GM12801 (cell line): ENCODE measurements at regions not wholly inside any gene's neighbourhood (a gene's known extent, or its start where the extent isn't known, plus 50 kb on each side); places are given as distances from the start of the nearest gene placed in this dataset.

Experiments used
- TF ChIP-seq, protein P1 (sequence below): IDR thresholded peaks from one replicate; pipeline ENCODE4 v1.5.1; 2011; ENCODE audit warnings: control low read depth; ENCODE audit not compliant: insufficient read length; ENCODE audit errors: extremely low read depth

DNA sequence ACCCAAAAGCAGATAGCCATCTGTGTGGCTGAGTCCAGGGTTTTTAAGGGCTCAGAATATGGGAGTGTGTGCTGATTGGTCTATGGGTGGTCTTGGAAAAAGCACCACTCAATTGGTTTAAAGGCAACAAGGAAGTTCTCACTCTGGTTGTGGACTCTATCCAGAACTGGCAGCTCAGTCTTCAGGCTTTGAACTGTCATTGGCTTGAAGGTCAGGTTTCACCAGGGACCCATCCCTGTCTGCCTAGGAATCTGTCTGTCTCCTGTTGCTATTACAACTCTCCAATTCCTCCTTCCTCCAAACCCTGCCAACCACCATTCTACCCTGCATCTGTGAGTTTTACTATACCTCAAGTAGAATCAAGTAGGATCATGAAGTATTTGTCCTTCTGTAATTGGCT, 341.7 kb upstream of the ADGRL2 start:
- TF ChIP-seq, protein P1, sequence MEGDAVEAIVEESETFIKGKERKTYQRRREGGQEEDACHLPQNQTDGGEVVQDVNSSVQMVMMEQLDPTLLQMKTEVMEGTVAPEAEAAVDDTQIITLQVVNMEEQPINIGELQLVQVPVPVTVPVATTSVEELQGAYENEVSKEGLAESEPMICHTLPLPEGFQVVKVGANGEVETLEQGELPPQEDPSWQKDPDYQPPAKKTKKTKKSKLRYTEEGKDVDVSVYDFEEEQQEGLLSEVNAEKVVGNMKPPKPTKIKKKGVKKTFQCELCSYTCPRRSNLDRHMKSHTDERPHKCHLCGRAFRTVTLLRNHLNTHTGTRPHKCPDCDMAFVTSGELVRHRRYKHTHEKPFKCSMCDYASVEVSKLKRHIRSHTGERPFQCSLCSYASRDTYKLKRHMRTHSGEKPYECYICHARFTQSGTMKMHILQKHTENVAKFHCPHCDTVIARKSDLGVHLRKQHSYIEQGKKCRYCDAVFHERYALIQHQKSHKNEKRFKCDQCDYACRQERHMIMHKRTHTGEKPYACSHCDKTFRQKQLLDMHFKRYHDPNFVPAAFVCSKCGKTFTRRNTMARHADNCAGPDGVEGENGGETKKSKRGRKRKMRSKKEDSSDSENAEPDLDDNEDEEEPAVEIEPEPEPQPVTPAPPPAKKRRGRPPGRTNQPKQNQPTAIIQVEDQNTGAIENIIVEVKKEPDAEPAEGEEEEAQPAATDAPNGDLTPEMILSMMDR, result no peak

DNA sequence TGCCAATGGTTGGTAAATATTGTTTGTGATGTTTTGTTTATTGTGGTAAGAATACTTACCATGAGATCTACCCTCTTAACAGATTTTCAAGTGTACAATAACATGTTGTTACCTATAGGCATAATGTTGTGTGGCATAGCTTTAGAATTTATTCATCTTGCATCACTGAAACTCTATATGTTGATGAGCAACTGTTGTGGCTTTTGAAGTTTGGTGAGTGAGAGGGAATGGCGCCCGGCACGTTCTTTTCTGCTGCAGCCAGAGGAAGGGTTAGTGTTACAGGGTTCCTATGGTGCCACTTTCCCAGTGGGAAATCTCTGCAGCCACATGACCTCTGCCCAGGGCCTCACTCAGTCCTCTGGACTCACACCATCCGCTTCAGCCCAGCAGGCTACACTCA, 342.5 kb upstream of the ADGRL2 start:
- TF ChIP-seq, protein P1, result no peak

DNA sequence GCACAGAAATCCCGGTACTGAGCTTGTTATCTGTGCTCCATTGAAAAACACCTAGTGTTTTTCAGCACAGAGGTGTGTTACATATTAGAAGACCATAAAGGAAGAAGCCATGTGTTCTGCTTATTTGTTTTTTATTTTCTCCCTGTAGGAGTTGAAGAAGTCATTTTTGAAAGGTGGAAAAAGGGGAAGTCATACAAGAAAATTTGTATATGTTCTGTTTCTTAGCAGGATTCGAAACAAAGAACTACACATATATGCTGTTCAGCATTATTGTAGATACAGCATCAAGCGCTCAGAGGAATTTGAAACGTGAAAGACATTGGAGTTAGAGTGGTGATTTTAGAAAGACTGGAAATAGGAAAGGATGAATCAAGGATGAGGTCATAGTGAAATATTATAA, 345.3 kb upstream of the ADGRL2 start:
- TF ChIP-seq, protein P1, result no peak

DNA sequence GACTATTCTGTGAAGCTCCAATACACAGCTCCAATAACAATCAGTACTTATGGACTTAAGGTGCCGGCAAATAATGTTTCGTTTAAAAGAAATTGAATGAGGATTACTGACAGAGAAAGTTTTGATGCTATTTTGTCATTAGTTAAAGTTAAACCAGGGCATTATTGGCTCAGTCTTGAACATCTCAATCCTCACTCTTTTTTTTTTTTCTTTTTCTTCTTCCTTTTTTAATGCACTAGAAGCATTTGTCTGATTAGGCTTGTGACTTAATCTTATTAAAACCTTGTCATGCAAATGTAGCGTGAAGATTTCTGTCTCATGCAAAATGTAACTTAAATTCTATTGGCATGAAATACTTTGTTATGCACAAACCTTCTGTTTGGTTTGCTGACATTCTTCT, 346.8 kb upstream of the ADGRL2 start:
- TF ChIP-seq, protein P1, result no peak

DNA sequence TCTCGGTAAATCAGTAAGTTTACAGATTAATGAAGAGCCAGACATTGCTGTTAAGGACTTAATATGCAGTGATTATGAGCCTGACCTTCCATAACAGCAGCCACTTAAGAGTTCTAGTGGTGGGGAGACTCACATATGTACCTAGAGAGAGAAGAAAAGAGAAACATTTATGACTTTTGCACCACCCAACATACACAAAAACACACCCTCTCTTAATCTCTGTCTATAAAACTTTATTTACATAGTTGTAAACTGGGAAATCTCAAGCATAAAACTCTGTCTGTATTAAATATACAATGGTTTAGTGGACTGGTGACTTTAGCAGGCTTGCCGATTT, 347.4 kb upstream of the ADGRL2 start:
- TF ChIP-seq, protein P1, result no peak

DNA sequence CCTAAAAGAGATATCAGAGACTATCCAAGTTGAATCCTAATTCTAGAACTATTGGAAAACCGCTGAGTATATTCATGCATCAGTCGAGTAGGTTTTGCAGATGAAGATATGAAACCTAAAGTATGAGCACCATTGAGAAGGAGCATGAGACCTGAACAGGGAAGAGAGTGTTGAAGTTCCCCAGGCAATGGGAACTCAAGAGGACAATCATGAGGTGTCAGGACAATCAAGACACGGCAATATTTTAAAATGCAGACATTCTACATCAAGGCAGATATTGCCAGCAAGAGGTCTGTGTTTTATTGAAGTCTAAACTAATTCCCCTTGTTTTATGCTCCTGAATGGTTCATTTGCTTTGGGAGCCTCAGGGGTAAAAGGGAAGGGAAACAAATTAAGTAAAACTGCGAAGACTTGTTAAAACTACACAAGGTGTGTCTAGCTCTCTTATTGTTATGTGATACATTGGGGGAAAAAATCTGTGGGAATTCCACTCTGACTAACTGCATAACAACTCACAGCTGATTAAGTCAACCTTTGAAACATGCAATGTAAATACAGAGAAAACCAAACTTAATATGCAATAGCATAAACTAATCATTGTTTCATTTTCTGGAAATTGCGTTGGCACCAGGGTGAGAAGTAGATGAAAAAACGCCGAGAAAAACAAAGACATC, 347.9 kb upstream of the ADGRL2 start:
- TF ChIP-seq, protein P1, result no peak

DNA sequence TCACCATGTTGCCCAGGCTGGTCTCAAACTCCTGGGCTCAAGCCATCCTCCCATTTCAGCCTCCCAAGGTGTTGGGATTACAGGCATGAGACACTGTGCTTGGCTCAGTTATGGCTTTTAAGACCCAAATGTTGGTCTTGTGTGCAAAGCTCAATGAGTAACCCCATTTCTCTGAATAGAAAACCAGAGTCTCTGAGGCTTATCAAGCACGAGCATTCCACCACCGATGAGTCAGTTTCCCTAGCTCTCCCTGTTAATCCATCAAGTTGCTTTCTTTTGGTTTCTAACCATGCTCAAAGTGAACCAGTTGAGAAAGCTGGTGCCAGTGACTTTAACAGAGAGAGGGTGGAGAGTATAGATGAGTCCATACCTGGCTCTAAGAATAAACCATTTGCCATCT, 350.9 kb upstream of the ADGRL2 start:
- TF ChIP-seq, protein P1, result no peak
